Fibroblast of skin of left quadriceps (primary cell): ENCODE measurements at regions not wholly inside any gene's neighbourhood (a gene's known extent, or its start where the extent isn't known, plus 50 kb on each side); places are given as distances from the start of the nearest gene placed in this dataset.

Experiments
- DNase-seq, 2 experiments: peaks; one replicate each; pipeline ENCODE4 v3.0.0-alpha.2; 2013; ENCODE audit warnings: low read depth in 2 of 2

DNA sequence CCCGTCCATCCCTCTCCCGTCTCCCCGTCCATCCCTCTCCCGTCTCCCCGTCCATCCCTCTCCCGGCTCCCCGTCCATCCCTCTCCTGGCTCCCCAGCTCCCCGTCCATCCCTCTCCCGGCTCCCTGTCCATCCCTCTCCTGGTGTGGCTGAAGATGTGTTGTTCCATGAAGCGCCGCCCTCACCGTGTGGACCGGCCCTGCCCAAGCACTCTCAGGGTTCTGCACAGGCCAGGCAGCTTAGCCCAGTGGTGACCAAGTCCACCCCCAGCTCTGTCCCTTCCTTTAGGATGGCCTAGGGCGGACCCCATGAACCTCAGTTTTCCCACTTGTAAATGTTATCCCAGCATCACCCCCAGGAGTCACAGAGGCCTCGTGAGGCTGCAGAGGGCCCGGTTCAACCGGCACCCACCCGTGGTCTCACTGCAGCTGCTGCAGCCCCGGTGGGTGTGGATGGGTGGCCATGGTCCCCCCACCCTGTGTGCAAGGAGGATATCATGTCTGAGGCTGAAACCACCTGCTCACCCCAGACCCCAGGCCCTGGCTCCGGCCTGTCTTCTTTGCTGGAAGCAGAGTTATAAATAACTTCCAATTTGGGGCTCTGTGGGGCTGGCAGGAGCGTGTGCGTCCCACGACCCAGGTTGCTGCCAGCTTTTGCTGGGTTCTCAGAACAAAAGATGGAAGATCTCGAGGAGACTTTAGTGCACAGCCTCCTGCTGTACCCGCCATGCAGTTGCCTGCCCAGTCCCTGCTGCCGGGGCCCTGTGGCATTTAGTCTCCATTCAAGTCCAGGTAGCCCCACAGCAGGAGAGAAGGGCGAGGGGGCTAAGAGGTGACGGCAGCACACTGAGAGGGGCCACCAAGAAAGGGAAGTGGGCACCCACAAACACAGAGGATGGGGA, 1147.8 kb downstream of the BRD1 start:
- no peak for DNase-seq

DNA sequence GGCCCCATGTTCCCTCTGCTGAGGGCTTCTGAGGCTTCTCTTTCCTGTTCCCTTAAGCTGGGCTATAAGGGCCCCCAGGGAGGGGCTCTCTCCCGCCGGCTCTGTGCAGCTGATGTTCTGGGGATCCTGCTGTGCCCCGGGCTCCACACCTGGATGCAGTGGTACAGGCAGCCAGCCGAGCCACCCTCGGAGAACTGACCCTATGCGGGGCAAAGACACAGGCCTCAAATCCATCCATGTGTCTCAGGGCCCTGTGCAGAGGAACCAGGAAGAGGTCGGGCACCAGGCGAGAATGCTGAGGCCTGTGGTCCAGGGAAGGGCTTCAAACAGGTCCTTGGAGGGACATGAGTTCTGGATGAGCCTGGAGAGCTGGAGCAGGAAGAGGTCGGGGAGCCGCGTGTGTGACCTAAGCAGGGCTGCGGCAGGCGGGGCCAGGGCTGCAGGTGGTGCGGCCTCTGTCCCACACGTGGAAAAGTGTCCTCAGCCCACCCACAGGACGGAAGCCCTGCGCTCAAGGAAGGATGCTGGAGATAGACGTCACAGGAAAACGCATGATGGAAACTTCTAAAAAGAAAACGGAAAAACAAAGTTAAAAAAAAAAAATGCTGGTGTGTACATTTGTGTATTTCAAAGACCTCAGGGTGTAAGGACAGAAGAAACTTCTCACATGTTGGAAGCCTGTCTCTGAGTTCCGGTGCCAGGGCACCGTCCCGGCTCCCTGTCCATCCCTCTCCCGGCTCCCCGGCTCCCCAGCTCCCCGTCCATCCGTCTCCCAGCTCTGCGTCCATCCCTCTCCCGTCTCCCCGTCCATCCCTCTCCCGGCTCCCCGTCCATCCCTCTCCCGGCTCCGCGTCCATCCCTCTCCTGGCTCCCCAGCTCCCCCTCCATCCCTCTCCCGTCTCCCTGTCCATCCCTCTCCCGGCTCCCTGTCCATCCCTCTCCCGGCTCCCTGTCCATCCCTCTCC, 1149.2 kb downstream of the BRD1 start:
- DNase-seq: no peak

DNA sequence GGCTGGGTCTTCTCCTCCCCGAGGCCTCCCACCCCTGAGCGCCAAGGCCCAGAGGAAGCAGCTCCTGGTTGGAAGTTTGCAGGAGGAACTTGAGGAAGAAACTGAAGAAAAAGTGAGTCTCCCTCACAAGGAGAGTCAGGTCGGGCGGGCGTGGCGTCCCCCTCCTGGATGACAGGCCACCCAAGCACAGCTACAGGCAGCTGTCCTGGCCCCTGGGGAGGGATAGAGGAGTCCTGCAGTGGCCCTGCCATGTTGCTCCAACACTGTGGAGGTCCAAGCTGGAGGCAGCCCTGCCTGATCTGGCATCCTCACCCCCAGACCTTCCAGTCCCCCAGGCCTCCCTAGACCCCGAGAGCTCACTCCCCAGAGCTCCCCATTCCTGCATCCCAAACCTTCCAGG, 1150.1 kb downstream of the BRD1 start:
- DNase-seq: no peak

DNA sequence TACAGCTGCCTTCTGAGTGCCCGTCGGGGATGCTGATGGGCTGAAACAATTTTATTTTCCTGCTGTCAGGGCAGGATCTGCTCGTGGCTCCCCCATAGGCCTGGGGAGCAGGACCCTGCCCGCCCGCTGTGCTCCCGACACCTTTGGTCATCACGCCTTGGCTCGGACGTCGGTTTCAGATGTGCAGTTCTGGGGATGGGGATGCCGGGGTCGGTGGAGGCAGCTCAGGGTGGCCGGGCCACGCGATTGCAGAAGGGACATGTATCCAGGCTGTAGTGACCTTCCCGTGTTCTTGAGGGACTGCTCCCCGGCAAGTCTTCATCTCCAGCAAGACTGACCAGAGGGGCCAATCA, 1150.5 kb downstream of the BRD1 start:
- DNase-seq: no peak

DNA sequence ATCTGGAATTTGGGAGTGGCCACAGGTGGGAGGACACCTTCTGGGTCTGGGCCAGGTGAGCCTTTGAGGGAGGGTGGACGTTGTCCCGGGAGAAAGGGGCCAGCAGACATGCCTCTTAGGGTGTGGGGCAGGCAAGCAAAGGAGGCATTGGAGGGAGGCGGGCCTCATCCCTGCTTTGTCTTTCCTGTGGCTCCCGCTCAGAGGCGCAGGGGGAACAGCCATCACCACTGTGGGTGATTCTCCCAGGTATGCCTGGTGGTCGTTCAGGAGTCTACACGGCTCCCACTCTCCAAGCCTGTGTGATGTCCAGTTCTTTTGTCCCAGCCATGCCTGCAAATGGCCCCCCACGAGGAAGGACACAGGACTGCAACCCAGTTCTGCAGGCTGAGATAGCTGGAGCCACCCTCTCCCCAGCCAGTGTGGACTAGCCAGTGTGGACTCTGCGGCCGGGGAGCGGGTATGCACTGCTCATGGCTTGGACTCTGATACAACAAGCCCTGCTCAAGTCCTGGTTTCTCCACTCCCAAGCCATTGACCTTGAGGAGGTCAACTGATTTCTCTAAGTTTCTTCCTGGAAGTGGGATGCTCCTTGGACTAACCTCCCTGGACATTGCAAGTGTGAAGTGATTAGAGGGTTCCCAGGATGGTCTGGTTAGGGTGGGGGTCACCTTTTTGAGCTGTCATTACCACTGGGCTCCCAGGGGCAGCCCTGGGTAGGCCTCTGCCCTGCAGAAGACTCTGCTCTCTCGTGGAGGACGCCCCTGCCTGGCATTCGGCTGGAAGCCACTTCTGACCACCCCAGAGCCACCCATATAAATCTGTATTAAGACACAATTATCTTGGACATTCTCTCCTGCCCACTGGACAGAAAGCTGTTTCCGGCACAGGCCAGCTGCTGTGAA, 1151.2 kb downstream of the BRD1 start:
- DNase-seq: no peak

DNA sequence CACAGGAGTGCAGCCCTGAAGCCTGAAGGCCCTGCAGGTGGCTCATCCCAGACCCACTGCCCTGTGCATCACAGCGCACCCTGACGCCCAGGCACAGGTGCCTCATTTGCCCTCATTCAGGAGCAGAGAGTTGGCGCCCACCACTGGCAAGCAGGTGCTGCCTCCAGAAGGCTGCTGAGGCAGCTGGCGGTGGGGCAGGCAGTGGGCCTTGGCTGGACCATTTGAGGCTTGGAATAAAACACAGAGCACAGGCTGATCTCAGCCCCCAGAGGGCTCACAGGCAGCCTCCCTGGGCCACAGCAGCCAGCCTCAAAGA, 1151.9 kb downstream of the BRD1 start:
- no peak for DNase-seq

DNA sequence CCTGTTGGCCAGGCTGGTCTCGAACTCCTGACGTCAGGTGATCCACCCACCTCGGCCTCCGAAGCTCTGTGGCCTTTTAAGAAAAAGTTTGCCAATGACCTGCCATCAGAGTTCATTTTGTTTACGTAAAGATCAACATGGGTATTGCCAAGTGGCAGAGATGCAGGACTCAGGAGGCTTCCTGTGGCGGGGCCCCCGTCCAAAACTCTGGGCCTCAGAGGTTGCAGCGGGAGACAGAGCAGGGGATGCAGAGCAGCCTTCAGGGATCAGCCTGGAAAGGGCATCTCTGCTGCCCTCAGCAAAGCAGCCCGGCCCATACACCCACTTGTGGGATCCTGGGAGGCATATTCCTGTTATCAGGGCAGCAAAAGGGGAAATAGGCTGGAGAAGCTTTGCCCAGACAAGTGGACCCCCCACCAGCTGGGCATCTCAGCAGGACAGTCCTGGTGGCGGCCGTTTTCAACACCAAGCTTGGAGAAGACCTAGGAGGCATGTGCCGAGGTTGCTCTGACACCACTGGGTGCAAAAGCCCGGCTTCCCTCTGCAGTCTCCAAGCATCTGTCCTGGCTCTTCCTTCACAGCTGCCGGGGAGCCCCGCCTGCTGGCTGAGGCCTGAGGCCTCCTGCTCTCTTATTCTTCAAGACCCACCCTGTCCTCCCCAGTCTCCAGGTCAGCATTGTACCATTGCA, 1152.4 kb downstream of the BRD1 start:
- DNase-seq: no peak

DNA sequence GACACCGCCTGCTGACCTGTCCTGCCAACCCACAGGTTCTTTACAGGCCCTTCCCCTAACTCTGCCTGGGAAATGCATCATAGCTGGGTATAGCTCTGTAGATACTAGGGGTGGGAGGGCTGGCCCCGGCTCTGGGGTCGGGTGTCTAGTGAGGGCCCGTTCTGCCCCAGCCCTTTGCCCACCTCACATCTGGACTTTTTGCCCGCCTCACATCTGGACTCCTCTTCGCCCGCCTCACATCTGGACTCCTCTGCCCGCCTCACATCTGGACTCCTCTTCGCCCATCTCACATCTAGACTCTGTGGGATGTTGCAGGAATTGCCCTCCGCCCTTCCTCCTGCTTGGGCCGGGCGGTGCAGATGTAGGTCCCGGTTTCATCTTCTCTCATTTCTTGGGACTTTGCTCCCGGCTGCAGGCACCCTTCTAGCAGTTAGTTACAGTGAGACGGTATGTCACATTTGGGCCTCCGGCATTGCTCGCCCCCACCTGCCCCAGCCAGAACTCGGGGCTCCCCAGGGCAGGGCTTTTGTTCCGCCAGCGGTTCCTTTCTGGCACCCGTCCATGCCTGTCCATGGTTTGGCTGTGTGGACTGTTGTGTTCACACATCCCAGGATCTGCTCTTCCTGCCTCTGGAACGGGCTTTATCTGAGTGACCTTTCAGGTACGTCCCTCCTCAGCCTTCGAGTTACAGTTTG, 1153.7 kb downstream of the BRD1 start:
- DNase-seq: no peak

DNA sequence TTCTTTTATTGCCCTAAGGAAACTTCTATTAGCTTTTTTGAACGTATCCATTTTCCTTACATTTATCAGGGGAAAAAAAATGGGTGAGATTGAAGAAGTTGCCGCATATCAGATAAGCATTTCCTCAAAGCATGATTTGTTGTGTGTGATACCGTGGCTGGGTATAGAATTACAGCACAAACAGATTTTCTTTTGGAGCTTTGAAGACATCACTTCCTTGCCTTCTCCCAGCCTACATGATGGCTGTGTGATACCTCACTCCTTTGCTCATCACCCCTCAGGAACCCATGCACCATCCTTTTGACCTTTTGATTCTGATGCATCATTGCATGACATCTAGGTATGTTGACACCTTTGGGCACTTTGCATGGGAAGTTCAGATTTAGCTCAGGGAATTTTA, 1155.3 kb downstream of the BRD1 start:
- no peak for DNase-seq

DNA sequence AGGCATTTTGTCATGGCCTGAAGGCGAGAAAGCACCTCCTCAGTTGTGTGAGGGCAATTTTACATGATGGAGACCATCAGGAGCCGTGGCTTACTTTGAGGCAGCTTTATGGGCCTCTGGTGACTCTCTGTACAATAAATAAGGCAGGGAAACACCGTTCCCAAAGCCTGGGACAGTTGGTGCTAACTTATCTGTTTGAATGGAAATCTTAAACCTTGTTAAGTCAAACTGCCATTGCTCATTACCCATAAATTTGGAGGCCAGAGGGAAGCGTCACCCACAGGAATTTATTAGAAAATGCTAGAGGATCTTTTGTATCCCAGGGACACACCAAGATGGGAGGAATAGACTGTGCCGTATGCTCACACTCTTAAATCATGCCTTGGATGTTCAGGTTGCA, 1156.9 kb downstream of the BRD1 start:
- no peak for DNase-seq

DNA sequence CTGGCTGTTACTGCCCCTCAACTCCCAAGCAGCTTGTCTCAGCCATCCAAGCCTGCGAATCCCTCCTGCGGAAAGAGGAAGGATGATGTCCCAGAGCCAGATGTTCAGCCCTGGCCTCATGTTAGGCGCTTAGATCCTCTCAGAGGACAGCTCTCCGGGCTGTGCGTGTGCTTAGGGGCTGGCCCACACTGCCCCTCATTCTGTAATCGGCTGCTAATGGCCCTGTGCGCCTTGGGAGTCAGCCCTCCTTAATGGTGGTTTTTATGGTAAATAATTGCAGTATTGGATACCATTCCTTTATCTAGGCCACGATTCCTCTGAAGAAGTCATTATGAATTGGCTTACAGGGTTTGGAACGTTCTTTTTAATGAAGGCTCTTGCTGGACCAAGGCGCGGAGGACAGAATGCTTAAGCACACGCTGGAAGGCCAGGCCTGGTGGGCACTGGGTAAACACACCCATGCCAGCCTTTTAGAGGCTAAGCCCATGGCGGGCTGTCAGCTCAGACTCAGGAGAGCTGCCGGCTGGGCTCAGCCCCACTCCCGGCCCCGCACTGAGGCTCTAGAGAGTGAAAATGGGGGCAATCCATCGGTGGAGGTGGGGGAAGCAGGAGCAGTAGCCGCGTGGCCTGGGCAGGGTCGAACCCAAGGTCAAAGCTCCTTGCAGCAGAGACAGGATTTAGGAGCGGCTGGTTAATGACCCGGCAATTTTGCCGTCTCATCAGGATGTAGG, 1157.5 kb downstream of the BRD1 start:
- DNase-seq: no peak

DNA sequence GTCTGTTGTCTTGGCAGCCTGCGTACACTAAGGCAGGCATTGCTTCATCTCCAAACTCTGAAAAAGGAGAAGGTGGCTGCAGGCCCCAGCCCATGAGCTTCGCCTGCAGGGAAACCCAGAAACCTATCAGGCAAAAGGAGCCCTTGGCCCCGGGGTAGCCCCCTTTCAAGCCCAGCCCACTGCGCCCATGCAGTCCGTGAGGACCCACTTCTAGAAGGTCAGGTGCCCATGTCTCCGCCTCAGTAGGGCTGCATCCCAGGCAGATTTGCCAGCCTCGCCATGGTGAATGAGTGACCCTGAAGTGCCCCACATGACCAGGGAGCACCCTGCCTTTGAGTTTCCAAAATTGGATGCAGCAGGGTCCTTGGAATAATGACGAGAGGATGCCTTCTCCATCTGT, 1158.4 kb downstream of the BRD1 start:
- DNase-seq: no peak

DNA sequence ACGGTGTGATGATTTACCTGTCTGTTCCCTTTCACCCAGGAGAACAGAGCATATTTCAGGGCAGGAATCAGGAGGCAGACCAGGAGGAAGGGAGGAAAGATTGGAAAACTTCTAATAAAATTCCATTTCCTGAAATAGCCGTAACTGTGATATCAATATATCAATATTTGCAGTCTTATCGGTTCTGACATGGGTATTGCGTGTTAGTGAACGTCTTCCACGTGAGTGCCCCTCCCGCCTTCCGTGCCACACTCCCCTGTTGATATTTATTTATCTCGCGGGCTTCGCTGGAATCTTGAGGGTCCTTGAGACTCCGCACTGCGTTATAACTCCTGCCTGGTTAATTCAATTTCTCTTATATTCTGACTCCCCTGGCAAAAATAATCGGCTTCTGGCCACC, 1160.4 kb downstream of the BRD1 start:
- DNase-seq: no peak

DNA sequence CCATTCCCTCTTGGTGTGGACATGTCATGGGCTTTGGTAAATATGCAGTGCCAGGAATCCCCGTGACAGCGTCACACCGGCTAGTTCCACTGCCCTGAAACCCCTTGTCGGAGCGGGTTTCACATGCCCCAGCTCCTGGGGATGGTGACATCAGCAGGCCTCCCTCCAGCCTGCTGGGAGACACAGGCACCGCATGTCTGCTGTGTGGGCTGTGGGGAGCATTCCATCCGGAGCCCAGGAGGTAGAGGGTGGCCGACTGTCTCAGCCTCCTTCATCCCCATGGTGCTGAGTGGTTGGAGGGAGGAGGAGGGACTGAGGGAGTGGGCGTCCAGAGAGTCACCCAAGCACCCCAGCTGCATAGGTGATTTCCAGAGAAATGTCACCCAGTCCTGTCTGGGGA, 1161.1 kb downstream of the BRD1 start:
- peak; percentile 7 to 22 for DNase-seq

DNA sequence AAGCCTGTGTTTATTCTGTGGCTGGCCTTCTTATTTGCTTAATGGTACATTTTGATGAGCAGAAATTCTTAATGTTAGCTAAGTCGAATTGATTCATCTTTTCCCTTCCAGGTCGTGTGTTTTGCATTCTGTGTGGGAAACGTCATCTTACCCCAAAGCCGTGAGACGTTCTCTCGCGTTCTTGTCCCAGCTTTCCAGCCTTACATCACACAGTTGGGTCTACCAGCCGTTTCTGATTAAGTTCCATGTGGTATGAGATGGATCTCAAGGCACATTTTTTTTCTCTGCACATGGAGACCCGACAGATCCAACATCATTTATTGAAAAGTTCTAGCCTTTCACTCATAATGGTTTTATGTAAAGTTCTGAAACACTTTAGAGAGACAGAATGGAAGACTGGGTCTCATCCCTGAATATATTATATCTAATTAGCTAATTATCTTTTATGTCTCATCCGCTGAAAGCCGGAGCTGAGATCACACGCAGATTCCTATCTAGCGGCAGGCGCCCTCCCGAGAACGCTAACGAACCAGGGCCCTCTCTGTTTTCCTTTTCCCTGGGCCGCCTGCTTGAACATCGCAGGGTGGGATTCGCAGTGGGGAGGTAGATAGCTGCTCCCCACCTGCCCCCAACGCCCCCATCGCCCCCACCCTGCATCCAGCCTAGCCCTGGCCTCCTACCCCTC, 1162.2 kb downstream of the BRD1 start:
- DNase-seq: peak; percentile 92 to 93

DNA sequence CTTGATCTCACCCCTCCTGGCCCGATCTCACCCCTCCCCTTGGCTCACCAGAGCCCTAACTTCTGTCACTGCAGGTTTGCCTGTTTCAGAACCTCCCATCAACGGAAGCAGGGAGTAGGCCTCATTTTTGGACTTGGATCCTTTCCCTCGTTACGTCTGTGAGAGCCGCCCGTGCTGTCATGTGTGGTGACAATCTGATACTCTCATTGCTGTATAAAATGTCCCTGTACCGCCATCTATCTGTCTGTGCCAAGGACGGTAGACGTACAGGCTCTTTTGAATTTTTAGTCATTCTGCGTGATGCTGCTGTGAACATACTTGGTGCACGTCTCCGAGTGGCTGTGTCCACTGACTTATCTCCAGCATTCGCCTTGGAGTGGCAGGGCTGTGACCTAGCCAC, 1163.1 kb downstream of the BRD1 start:
- no peak for DNase-seq

DNA sequence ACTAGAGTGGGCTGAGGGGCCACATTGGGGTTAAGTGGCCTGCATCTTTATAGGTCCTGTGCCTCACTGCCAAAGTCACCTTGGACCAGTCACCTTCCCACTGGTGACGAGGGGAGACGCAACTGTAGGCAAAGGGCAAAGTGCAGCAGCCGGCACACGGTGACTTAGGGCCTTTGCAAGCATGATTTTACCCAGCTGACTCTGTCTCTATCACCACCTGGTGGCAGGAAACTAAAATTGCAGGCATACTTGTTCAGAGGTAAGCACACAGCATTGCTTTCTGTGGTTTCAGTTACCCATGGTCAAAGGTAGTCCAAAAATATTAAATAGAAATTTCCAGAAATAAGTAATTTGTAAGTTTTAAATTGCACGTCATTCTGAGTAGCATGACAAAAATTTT, 1164.4 kb downstream of the BRD1 start:
- no peak for DNase-seq

DNA sequence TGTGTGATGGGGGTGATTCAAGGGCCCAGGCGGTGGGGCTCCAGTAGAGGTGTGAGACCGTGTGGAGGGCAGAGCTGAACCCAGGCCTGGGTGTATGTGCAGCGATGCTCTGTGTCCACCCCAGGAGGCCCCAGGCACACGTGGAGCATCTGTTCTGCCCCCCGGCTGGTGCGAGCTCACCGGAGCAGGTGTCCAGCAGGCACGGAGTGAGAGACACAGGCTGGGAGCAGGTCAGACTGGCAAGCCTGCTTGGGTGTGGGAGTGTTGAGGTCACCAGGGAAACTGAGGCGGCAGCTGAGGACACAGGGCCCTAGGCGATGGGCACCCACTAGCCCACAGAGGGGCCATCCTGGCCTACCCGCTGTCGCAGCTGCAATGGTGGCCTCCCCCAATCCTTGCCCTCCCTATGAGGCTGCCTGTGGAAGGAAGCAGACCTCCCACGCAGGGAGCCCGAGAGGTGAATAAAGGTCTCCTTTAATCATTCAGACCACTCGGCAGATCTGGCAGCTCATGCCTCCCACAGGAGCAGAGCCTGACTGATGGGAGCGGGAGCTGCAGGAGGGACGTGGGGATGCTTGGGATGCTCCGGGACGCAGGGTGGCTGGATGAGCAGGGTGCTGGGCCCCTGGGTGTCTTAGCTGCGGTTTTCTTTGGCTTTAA, 1165.1 kb downstream of the BRD1 start:
- DNase-seq: no peak

DNA sequence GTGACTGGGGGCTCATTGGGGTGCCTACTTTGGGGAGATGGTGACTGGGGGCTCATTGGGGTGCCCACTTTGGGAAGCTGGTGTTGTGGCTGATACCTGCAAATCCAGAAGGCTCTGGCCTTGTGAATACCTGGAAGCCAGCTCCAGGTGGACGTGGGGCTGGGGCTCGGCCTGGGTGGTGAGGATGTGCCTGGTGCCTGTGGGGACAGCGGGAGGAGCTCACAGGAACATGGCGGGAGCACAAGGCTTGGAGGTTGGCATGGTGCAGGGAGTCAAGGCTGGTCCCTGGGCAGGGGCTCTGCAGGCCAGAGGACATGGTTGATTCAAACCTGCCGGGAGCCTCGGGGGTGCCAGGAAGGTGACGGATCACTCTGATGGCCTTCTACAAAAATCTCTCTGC, 1165.7 kb downstream of the BRD1 start:
- no peak for DNase-seq
